H1 (cell line): ENCODE measurements at regions not wholly inside any gene's neighbourhood (a gene's known extent, or its start where the extent isn't known, plus 50 kb on each side); places are given as distances from the start of the nearest gene placed in this dataset.
"Not testable (repeated sequence)": the region's sequence is repeated elsewhere in the genome, so short reads cannot be mapped to it uniquely, and the experiment has no call there.

Source experiments
- CTCF ChIA-PET: fragments of 300-600 bp; sonication (Branson Sonifier 250); formaldehyde crosslinking; loops from one replicate; lab custom pipeline; 2021; ENCODE audit not compliant: partially characterized antibody; lab: Charles Lee
- POLR2A ChIA-PET: fragments of 300-600 bp; sonication (Branson Sonifier 250); formaldehyde crosslinking; loops from one replicate; lab custom pipeline; 2021; ENCODE audit warnings: inconsistent platforms; ENCODE audit not compliant: partially characterized antibody; lab: Charles Lee
- DNase-seq, 2 experiments: peaks; one replicate each; pipeline versions ENCODE4 v3.0.0 to v3.0.0-alpha.2; 2010 to 2022; ENCODE audit warnings: low spot score in 2 of 2, low read depth in 1 of 2, mixed read lengths in 1 of 2
- FAIRE-seq: peaks from 2 replicates; lab custom pipeline; 2011; peaks lifted over from hg19 to GRCh38; lab: Jason Lieb, UNC
- H2AFZ ChIP-seq: 2 replicates; pipeline ENCODE4 v1.8.1; 2012; ENCODE audit warnings: low read length, inconsistent platforms
- H2AK5ac ChIP-seq: 2 replicates; pipeline ENCODE4 v1.6.1; 2013; ENCODE audit warnings: low read depth, low read length
- H2BK120ac ChIP-seq: replicated peaks from 2 replicates; pipeline ENCODE3; 2013; ENCODE audit warnings: low read depth, low read length, inconsistent platforms
- H2BK12ac ChIP-seq: 2 replicates; pipeline ENCODE4 v1.6.1; 2013; ENCODE audit warnings: low read depth, low read length
- H2BK15ac ChIP-seq: 2 replicates; pipeline ENCODE4 v1.6.1; 2013; ENCODE audit warnings: low read length
- H2BK20ac ChIP-seq: 2 replicates; pipeline ENCODE4 v1.6.1; 2013; ENCODE audit warnings: low read length
- H2BK5ac ChIP-seq: 2 replicates; pipeline ENCODE4 v1.6.1; 2013; ENCODE audit warnings: low read depth, low read length
- H3K14ac ChIP-seq: 2 replicates; pipeline ENCODE4 v1.6.1; 2013; ENCODE audit warnings: inconsistent platforms; ENCODE audit not compliant: insufficient read length
- H3K18ac ChIP-seq: 2 replicates; pipeline ENCODE4 v1.6.1; 2013; ENCODE audit warnings: low read length; ENCODE audit errors: extremely low read depth
- H3K23ac ChIP-seq: 2 replicates; pipeline ENCODE4 v1.6.1; 2013; ENCODE audit warnings: inconsistent platforms; ENCODE audit not compliant: insufficient read length
- H3K23me2 ChIP-seq: 2 replicates; pipeline ENCODE4 v1.6.1; 2013; ENCODE audit warnings: low read depth, low read length
- H3K27ac ChIP-seq: 2 replicates; pipeline ENCODE4 v1.6.1; 2011; ENCODE audit warnings: low read depth, low read length, inconsistent platforms
- H3K27me3 ChIP-seq, 4 experiments: replicated peaks in 1 of 4; 1 replicate in 1 of 4; 2 replicates in 3 of 4; pipeline versions ENCODE4 v1.6.1 to v1.8.1; 2011 to 2013; ENCODE audit warnings: low read length in 3 of 4, mild to moderate bottlenecking in 3 of 4, inconsistent platforms in 2 of 4, mixed read lengths in 2 of 4, moderate library complexity in 1 of 4; ENCODE audit not compliant: control insufficient read depth in 3 of 4, insufficient read depth in 3 of 4; ENCODE audit errors: extremely low read depth in 1 of 4
- H3K36me3 ChIP-seq, 4 experiments: 2 replicates each; pipeline versions ENCODE4 v1.6.1 to v1.8.1; 2011 to 2013; ENCODE audit warnings: mild to moderate bottlenecking in 4 of 4, low read length in 3 of 4, moderate library complexity in 2 of 4, control low read depth in 1 of 4, inconsistent platforms in 1 of 4; ENCODE audit not compliant: insufficient read depth in 4 of 4, control insufficient read depth in 2 of 4
- H3K4ac ChIP-seq: replicated peaks from 2 replicates; pipeline ENCODE3; 2013; ENCODE audit warnings: low read length, low read depth, mixed read lengths, inconsistent platforms; ENCODE audit not compliant: insufficient read length
- H3K4me1 ChIP-seq, 4 experiments: replicated peaks in 1 of 4; 1 replicate in 1 of 4; 2 replicates in 3 of 4; pipeline versions ENCODE4 v1.6.1 to v1.8.1; 2011 to 2013; ENCODE audit warnings: low read length in 3 of 4, inconsistent platforms in 2 of 4, mixed read lengths in 1 of 4; ENCODE audit not compliant: insufficient read depth in 4 of 4, control insufficient read depth in 3 of 4
- H3K4me2 ChIP-seq, 2 experiments: 2 replicates each; pipeline versions ENCODE4 v1.6.1 to v1.8.1; 2011 to 2013; ENCODE audit warnings: low read depth in 2 of 2, low read length in 2 of 2, control low read depth in 1 of 2, inconsistent platforms in 1 of 2, mild to moderate bottlenecking in 1 of 2; ENCODE audit not compliant: insufficient read depth in 1 of 2
- H3K4me3 ChIP-seq, 4 experiments: fragments of 200-600, 300-600 bp in 1 of 4; sonication (generic), shearing (Covaris generic), sonication (Bioruptor Twin) in 1 of 4; 2 replicates each; pipeline versions ENCODE4 v1.5.1 to v1.8.1; 2011 to 2016; ENCODE audit warnings: low read length in 4 of 4, low read depth in 3 of 4, control low read depth in 2 of 4, inconsistent platforms in 2 of 4, mild to moderate bottlenecking in 2 of 4, mixed read lengths in 1 of 4, moderate library complexity in 1 of 4; ENCODE audit not compliant: insufficient read depth in 2 of 4; ENCODE audit errors: extremely low read depth in 1 of 4
- H3K56ac ChIP-seq: replicated peaks from 2 replicates; pipeline ENCODE3; 2013; ENCODE audit warnings: low read depth, mild to moderate bottlenecking, mixed read lengths, low read length, inconsistent platforms; ENCODE audit not compliant: insufficient read length
- H3K79me1 ChIP-seq: 2 replicates; pipeline ENCODE4 v1.6.1; 2013; ENCODE audit warnings: low read depth, low read length, control low read depth
- H3K79me2 ChIP-seq, 2 experiments: 2 replicates each; pipeline versions ENCODE4 v1.6.1 to v1.8.1; 2012 to 2013; ENCODE audit warnings: low read length in 2 of 2, mild to moderate bottlenecking in 2 of 2, inconsistent platforms in 1 of 2; ENCODE audit not compliant: insufficient read depth in 2 of 2, control insufficient read depth in 1 of 2
- H3K9ac ChIP-seq, 4 experiments: replicated peaks in 1 of 4; 1 replicate in 1 of 4; 2 replicates in 3 of 4; pipeline versions ENCODE4 v1.6.1 to v1.8.1; 2011 to 2013; ENCODE audit warnings: low read depth in 3 of 4, low read length in 3 of 4, control low read depth in 2 of 4, mild to moderate bottlenecking in 2 of 4, moderate library complexity in 2 of 4, inconsistent platforms in 1 of 4; ENCODE audit errors: extremely low read depth in 1 of 4
- H3K9me3 ChIP-seq, 2 experiments: 2 replicates each; pipeline versions ENCODE4 v1.6.1 to v1.8.1; 2012 to 2013; ENCODE audit warnings: mild to moderate bottlenecking in 2 of 2, moderate library complexity in 2 of 2, control low read depth in 1 of 2, inconsistent platforms in 1 of 2, low read depth in 1 of 2, low read length in 1 of 2, mixed read lengths in 1 of 2; ENCODE audit not compliant: insufficient read depth in 2 of 2
- H4K20me1 ChIP-seq, 2 experiments: replicated peaks in 1 of 2; 2 replicates each; pipeline versions ENCODE3 to v1.8.1; 2011 to 2013; ENCODE audit warnings: inconsistent platforms in 2 of 2, low read length in 2 of 2, mild to moderate bottlenecking in 1 of 2; ENCODE audit not compliant: insufficient read depth in 2 of 2, control insufficient read depth in 1 of 2
- H4K5ac ChIP-seq: 2 replicates; pipeline ENCODE4 v1.6.1; 2013; ENCODE audit warnings: low read length, low read depth, mixed read lengths, inconsistent platforms; ENCODE audit not compliant: insufficient read length
- H4K8ac ChIP-seq: 2 replicates; pipeline ENCODE4 v1.8.0; 2013; ENCODE audit warnings: mild to moderate bottlenecking, moderate library complexity, low read length, inconsistent platforms; ENCODE audit not compliant: insufficient read depth; ENCODE audit errors: extremely low read depth
- H4K91ac ChIP-seq: replicated peaks from 2 replicates; pipeline ENCODE3; 2013; ENCODE audit warnings: low read length, mixed read lengths, inconsistent platforms; ENCODE audit not compliant: insufficient read length
- CTCF ChIP-seq, 3 experiments: IDR thresholded peaks; 1 replicate in 2 of 3; 2 replicates in 1 of 3; pipeline versions ENCODE4 v1.5.1 to v1.6.1; 2011; ENCODE audit warnings: low read length in 3 of 3, mild to moderate bottlenecking in 3 of 3, inconsistent platforms in 2 of 3, low read depth in 1 of 3, moderate library complexity in 1 of 3; ENCODE audit not compliant: insufficient read depth in 1 of 3; ENCODE audit errors: control extremely low read depth in 1 of 3
- RAD21 ChIP-seq, 2 experiments: IDR thresholded peaks in 1 of 2; conservative IDR thresholded peaks in 1 of 2; 2 replicates each; pipeline ENCODE4 v1.6.1; 2011; ENCODE audit warnings: low read depth in 2 of 2, low read length in 2 of 2, improper control_type of control experiment in 1 of 2, inconsistent platforms in 1 of 2, mild to moderate bottlenecking in 1 of 2, moderate library complexity in 1 of 2
- WGBS, 2 experiments: shearing (Covaris generic) in 1 of 2; methylation state at CpG; one replicate each; pipeline versions ENCODE4 v1.1.6 to v1.1.7; 2013 to 2015; ENCODE audit warnings: low lambda C conversion rate in 2 of 2, mixed read lengths in 2 of 2, inconsistent platforms in 1 of 2, low coverage in 1 of 2, missing lambda C conversion rate in 1 of 2; ENCODE audit not compliant: insufficient replicate concordance in 2 of 2, insufficient coverage in 1 of 2, insufficient read length in 1 of 2; ENCODE audit errors: extremely low coverage in 1 of 2, missing lambda C conversion rate in 1 of 2; 5-methylcytosine and 5-hydroxymethylcytosine counted together

GRCh38 chr15:30801140-30801895 lies 102.4 kb upstream of the FAN1 start:
- H3K56ac ChIP-seq, H2AK5ac ChIP-seq, H3K4me2 ChIP-seq, H3K14ac ChIP-seq, H2BK15ac ChIP-seq, H2BK20ac ChIP-seq, H3K4ac ChIP-seq, H3K27ac ChIP-seq, H4K20me1 ChIP-seq, H2BK120ac ChIP-seq, H3K23me2 ChIP-seq, H2AFZ ChIP-seq, H4K5ac ChIP-seq, H3K9me3 ChIP-seq, H2BK12ac ChIP-seq, H3K23ac ChIP-seq, H3K27me3 ChIP-seq, FAIRE-seq, H2BK5ac ChIP-seq, H3K18ac ChIP-seq, H3K4me3 ChIP-seq, H3K36me3 ChIP-seq, H4K91ac ChIP-seq, POLR2A ChIA-PET, H3K79me2 ChIP-seq, H3K9ac ChIP-seq, H3K4me1 ChIP-seq, H4K8ac ChIP-seq, H3K79me1 ChIP-seq: not testable (repeated sequence)
- WGBS, 2 experiments: 49% methylated on average over 13 of the region's 16 CpGs; no CpG with 5 or more reads in 1 of the 2 experiments
- TF ChIP-seq CTCF (IDR thresholded peaks at IDR 0.05; ENCODE audit: control extremely low read depth in 1 of 3, insufficient read depth in 1 of 3, low read depth in 1 of 3, low read length in 3 of 3): peak; percentile 8 to 41 (median 31)
- TF ChIP-seq RAD21 (IDR thresholded peaks at IDR 0.05 in 1 of 2, conservative IDR thresholded peaks at IDR 0.05 in 1 of 2; ENCODE audit: low read depth in 2 of 2, low read length in 2 of 2): peak; percentile 57 to 64
- CTCF ChIA-PET: interaction anchor here (0.7 to 2.2 kb wide), 6 partner anchors 58 to 633 kb away, joined by 3 to 15 read pairs (median 4); partner anchors contain the start of gene FAN1
- peak in 1 of 2 experiments; percentile 56 for DNase-seq
